GM19240 (cell line): ENCODE measurements at regions not wholly inside any gene's neighbourhood (a gene's known extent, or its start where the extent isn't known, plus 50 kb on each side); places are given as distances from the start of the nearest gene placed in this dataset.

ENCODE experiments used
- DNase-seq: peaks from one replicate; pipeline ENCODE4 v3.0.0; 2011; ENCODE audit warnings: low spot score; ENCODE audit not compliant: insufficient read length

DNA sequence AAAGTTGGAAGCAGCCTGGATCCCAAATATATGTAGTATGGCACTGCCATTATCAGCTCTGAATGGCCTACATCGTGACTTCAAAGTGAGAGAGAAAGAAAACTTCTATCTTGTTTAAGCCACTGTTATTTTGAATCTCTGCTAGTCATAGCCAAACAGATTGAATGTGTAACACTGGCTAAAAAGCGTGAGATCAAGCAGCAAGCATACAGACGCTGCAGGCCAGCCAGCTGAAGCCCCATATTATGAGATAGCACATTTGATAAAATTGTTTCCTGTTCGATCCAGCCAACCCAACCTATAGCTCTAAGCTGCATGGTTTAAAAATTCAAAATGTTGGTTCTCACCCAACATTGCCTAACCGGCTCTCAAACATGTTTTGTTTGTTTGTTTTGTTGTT lies 95.0 kb downstream of the DUSP6 start:
- no peak for DNase-seq

DNA sequence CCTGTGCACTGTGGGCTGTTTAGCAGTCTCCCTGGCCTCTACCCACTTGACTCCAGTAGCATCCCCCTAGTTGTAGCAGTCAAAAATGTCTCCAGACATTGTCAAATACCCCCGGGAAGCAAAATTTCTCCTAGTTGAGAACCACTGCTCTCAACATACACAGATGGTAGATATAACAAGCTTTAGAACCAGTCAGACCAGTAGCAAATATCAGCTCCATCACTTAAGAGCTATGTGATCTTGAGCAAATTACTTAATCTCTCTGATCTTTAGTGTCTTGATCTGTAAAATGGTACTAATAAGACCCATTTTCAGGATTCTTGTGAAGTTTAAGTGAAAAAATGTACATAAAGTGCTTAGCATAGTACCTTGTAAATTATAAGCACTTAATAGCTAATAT lies 96.2 kb downstream of the DUSP6 start:
- DNase-seq, result no peak

DNA sequence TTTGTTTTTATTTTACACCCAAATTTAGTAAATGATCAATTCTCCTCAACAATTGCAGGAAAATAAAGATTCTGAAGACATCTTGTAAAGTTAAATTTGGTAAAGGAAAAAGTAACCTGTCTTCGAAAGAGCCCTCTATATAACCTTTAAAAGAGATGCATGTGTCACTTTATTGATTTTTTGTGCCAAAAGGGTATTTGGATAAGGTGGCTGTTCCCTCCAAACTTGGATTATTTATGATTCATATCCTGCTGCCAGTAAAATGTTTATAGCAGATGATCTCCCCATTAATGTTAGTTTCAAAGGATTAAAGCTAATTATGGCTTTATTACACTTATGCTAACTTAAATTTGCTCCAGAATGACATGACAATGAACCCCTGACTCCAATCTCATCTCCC lies 98.8 kb downstream of the DUSP6 start:
- DNase-seq, result no peak

DNA sequence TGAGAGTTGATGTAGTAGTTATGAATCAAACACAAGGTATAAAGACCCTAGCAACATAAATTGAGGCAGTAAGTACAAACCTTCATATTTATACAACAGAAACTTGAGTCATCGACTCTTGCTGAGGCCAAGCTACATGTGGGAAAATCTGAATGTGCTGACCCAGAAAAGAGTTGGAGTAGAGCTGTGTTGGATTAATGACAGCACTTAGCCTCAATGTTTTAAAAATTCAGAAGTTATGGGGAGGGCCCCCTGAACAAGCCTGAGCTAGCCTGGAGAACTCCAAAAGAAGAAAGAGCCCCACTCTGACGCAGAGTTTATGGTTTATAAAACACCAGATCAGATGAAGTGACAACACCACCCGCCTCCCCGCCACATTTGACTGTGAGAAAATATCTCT lies 100.0 kb downstream of the DUSP6 start:
- no peak for DNase-seq

DNA sequence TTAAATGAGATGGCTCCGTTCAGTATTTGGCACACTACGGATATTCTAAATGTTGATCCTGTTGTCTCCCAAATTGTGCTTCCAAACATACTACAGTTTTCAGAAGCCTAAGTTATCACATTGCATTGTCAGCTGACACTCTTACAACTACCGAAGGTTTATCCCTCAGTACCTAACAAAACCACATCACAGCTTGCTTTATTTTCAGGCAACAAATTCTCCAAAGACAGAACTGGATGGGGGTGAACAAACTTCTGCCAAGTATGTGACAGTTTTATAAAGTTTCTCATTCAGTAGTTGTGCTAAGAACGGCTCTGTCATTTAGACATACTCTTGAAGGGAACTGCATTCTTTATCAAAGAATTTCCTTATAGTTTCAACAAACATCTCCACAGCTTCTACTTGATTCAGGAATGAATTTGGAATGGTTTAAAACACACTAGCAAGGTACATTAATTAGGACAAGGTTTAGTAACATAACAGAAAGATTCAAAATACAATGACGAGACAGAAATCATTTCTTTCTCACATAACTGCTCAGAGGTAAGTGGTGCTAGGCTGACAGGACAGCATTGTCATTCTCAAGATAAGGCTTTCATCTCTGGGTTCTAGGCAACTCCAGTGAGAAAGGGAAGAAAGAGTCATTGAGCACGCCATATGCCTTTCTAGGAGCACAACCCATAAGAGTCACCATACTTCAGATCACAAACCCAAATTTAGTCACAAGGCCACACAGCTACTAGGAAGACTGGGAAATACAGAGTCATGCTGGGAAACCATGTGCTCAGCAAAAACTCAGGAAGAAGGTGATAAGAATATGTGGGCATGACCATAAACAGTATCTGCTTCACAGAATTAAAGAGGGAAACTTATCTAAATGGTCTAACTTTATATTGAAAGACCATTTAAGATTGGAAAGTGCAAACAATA lies 100.7 kb downstream of the DUSP6 start:
- no peak for DNase-seq

DNA sequence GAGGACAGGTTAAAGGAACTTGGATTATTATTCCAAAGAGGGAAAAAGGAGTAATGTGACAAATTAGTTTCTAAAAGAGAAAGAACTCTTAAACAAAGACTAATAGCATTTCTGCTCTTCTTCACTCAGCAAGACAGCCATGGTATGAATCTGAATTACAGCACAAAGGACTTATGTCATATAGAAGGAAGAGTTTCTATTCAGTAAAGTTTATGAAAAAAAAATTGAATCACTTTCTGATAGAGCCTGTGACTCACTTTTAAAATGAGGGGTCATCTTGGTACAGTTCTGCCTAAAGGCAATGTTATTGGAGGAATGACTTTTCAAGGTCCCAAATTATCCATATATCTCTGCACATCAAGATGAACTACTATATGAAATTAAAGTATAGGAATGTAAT lies 101.7 kb downstream of the DUSP6 start:
- DNase-seq, result no peak

DNA sequence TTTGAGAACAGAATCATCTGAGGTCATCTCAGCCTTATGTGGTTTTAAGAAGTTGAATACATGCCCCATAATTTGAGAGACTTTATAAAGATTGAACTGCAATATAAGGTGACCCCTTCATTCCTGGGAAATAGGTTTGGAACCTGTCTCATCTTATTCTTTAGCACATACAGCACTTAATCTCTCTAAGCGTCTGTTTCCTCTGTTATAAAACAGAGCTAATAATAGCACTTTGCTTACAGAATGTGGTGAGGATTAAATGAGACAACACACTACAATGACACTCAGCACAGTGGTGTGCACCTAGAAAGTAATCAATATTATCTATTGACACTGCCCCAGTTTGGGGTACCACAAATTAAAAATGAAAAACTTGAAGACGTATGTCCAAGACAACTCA lies 102.1 kb downstream of the DUSP6 start:
- DNase-seq, result no peak

DNA sequence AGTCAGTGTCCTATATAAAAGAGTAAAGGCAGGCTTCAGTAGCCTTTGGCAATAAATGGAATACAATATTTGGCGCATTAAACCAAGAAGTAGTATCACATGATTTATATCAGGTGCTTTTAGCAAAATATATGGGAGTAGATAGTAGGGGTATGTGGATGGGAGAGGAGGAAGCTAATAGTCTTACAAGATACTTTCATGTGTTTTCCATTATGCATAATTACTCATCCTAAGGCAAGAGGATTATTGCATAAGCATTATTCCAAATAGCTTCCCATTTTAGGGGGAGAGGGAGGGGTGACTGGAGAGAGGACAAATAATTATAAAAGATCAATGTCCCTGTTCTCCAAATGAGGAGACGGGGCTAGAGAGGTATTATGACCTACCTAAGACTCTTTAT lies 104.3 kb downstream of the DUSP6 start:
- no peak for DNase-seq

DNA sequence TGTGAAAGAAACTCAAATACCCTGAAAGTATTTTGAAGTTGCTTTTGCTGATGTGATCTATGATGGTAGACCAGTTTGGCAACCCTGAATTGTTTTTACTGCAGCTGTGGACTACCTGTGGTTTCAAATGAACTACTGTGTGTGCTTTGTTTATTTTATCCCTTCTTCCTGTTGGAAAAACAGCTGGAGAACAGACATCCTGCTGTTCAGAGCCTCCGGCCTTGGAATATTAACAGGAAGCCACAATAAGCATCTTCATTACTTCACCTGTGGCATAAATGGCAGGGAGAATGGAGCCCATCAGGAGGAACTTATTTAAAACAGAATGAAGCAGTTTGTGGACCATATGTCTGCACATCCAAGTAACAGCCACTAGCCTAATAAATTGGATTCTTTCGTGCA lies 104.8 kb downstream of the DUSP6 start:
- no peak for DNase-seq

DNA sequence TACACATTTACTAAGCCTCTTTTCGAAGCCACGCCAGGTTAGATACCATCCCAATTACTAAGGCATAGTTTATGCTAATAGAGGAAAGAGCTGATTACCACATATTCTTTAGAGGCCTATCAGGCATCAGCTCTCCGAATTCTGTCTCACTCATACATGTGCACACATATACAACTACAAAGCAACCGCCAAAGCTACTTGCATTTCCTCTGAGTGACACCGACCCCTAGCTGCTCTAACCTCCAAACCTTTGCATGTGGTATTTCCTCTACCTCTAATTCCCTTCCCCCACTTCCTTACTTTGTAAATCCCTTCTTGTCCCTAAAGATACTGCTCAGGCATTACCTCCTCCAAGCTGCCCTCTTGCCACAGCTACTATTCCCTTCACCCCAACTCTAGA lies 107.2 kb downstream of the DUSP6 start:
- DNase-seq, result no peak

DNA sequence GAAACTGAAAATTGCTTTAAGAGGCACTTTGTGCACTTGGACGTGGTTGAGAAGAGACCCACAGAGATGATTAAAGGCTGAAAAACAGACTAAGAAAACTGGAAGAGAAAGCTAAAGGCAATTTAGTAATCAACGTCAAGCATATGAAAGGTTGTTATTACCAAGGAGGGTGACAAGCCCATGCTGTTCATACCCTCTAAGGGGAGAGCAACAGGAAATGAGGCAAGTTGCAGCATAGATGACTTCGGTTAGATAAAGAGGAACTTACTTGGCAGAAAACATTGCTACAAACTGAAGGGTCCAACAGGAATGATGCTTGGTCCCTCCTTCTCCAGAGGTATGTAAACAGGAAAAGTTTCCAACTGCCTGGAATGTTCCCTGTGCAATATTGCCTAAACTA lies 107.8 kb downstream of the DUSP6 start:
- DNase-seq, result no peak

DNA sequence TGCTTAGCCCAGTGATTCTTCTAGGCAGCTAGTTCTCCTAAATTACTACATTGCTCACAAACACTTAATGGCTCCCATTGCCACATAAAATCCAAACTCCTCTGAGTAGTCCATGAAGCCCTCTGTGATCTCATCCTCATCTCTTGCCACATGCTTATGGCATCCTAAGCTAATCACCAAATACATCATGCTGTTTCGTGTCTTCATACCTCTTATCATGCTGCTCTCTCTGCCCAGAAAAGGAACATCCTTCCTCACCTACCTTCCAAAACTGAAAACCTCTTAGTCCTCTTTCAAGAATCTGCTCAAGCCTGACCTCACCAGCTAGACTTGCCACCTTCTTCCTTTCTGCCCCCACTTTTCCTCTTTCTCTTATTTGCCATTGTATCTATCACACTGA lies 108.5 kb downstream of the DUSP6 start:
- no peak for DNase-seq

DNA sequence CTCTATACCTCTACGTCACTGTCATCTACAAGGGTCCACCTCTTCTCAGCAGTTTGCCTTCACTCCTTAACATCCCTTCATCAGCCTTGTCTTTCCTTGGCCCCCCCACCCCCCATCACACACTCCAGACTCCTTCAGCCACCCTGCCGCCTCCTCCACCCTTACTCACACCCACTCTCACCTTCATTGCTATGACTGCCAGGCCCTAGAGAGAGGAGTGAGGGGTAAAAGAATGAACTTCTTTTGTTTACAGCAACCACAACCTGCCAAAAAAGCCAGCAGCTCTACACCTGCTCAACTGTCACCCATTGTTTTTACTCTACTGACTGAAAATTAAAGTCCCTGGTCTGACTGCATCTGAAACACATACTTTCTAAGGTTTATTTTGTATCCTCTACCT lies 112.8 kb downstream of the DUSP6 start:
- DNase-seq, result no peak

DNA sequence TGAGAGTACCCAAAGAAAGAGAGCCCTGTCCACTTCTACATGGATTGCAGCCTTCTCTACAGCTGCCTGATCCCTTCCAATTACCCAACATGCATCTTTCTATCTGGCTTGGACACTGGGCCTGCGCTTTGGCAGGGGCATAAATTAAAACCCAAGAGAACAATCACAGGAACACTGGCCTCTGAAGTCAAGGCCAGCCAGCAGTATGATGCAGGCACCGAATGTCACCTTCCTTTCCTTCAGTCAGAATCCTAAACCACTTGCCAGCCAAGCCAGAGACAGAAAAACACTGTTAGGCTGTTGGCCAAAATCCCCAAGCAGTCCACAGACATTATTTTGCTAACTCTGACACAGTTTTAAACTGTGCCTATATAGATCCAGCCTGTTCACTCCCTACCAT lies 113.7 kb downstream of the DUSP6 start:
- DNase-seq, result no peak

DNA sequence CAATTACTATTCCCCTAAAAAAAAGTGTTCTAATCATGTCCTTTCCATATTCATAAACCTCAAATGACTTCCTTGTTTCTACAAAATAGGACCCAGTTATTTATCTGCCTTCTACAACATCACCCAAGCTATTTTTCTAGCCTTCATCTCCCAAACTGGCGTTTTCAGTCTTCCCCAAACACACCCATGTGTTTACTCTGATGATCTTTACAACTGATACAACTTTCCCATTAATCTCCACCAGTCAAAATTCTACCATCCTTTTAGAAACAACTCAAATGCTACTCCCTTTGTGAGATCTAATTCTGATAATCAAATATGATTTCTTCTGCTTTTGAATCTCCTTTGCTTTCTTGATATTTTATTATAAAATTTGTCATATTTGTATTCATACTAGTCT lies 114.5 kb downstream of the DUSP6 start:
- DNase-seq, result no peak

DNA sequence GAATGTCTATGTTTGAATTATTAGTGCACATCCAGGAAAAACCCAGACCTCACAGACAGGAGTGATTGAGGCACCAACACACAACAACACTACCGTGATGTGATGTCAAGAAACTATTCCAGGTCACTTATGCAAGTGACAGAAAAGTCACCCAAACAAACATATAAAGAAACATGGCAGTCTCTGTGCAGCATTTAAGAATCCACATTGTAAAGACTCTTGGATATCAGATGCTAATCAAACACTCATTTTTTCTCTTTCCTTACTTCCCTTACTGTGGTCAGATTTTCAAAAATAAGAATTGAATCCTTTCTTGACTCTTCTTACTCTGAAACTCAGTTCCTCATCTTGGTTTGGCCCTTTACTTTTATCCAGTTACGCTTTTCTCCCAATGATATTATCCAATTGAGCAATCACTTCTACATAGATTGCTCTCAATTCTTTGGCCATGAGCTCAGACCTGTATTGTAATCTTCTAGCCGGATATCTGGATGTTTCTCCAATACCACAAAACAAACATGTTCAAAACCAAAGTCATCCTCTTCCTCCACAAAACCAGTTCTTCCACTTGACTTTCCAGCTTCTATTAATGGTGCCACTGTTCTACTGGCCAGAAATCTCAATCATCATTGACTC lies 115.4 kb downstream of the DUSP6 start:
- DNase-seq, result no peak

DNA sequence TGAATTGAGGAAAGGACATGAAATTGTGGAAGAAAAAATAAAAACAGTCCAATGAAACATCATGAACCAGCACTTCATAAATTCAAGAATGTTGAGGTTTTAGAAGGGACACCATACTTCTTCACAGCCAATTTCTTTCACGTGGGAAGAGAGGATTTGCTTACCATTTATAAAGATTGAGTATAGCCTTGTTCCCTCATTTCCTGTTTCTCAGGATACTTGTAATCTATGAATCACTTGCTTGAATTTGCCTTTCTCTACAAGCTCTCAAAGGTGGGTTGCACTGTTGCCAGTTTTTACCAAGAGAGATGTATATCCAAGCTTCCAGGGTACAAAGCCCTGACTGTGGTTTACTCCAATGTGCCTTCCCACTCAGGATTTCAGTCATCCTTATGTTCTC lies 116.1 kb downstream of the DUSP6 start:
- no peak for DNase-seq

DNA sequence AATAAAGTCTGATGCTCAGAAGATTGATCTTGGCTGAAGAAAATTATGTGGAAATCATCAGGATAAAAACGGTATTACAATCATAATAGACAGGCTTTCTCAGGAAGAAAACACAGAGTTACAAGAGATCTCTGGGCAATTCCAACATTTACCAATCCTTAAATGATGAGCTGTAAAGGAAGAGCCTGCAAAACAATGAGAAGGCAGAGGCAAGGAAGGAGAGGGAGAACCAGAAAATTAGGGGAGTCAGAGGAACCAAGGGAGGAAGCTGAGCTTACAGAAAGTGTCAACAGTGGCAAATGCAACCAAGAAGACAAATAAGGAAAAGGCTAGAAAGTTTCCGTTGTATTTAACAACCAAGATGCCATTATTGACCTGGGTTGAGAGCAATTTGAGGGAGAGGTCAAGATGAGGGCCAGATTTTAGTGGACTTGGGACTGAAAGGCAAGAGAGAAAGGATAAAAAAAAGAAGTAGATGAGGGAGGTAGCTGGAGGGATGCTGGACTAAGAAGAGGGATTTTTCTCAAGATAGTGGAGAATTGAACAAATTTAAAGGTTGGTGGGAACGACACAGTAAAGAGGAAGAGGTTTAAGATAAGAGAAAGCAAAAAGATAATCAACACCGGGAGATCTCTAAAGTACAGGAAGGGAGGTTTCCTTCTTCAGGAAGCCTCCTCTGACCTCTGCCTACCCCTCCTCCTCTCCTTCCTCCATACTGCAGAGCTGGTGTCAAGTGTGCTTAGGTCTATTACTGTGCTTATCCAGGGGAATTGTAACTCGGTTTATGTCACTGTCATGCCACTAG lies 116.9 kb downstream of the DUSP6 start:
- DNase-seq, result no peak

DNA sequence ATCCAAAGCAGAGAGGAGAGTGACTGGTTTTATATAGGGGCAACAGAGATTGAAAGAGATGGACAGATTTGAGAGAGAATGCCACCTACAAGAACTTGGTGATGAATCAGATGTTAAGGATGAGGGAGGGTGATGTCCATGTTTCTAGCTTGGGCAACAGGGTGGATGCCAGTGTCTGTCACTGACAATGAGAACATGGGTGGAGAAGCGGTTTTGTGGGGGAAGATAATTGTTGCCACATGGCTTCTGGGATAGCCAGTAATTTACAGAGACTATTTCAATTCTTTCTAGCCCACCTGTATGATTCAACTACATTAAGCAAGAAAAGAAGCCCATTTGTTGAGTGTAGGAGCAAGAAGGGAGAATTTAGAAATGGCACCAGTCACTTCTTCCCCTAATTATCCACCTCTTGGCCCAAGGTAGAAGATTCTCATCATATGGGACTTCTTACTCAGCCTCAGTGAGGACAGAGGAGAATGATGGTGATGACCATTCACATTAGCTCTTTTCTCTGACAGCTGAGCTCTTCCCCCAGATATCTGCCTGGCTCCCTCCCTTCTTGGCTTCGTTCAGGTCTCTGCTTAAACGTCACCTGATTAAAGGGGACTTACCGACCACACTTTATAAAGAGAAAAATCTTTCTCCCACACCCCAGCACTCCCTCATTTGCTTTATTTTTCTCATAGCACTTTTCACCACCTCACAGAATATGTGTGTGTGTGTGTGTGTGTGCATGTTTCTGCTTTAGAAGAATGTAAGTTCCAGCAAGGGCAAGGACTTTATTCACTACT lies 117.8 kb downstream of the DUSP6 start:
- DNase-seq, result no peak

DNA sequence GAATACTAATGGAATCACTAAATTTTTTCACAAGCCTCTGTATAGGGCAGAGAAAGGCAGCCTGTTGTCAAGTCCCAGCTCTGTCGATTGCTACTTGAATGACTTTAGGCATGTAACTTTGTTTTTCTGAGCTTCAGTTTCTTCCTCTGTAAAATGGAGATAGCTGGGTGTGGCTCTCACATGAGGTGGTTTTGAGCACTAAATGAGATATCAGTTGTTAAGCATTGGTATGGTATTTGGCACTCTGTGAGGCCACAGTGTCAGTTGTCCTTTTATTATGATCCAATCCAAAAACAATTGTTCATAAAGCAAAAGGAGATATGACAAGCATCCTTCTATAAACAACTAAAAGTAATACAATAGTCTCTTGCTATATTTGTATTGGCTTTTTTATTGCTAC lies 120.6 kb downstream of the DUSP6 start:
- no peak for DNase-seq
